HG02938 (cell line): ENCODE measurements at regions not wholly inside any gene's neighbourhood (a gene's known extent, or its start where the extent isn't known, plus 50 kb on each side); places are given as distances from the start of the nearest gene placed in this dataset.
"Not testable (repeated sequence)": the region's sequence is repeated elsewhere in the genome, so short reads cannot be mapped to it uniquely, and the experiment has no call there.

Source experiments
- ATAC-seq: cut with Tn5 transposase; IDR thresholded peaks from one replicate; pipeline ENCODE4 v1.9.1; 2021; ENCODE audit warnings: mild to moderate bottlenecking, moderate library complexity; ENCODE audit not compliant: unreplicated experiment

GRCh38 chr15:69928890-69929289 is 168.8 kb downstream of the TLE3 start:
- not testable (repeated sequence) for ATAC-seq

GRCh38 chr15:69929905-69930630 is 167.6 kb downstream of the TLE3 start:
- no peak for ATAC-seq

GRCh38 chr15:69930754-69931153 is 167.0 kb downstream of the TLE3 start:
- ATAC-seq: no peak

GRCh38 chr15:69931156-69931555 is 166.6 kb downstream of the TLE3 start:
- ATAC-seq: no peak

- no peak for ATAC-seq
These were observed 163.1 kb downstream of the TLE3 start for GRCh38 chr15:69934607-69935006.

GRCh38 chr15:69939513-69940440 is 157.9 kb downstream of the TLE3 start:
- no peak for ATAC-seq

GRCh38 chr15:69940441-69941300 is 157.0 kb downstream of the TLE3 start:
- no peak for ATAC-seq

- no peak for ATAC-seq
These were observed 156.5 kb downstream of the TLE3 start for GRCh38 chr15:69941301-69941605.

GRCh38 chr15:69941706-69942495 is 155.8 kb downstream of the TLE3 start:
- no peak for ATAC-seq

- ATAC-seq: no peak
These were observed 154.1 kb downstream of the TLE3 start for GRCh38 chr15:69943637-69944036.

- ATAC-seq: no peak
These were observed 152.0 kb downstream of the TLE3 start for GRCh38 chr15:69945729-69946128.

GRCh38 chr15:69946870-69947269 is 150.8 kb downstream of the TLE3 start:
- no peak for ATAC-seq

GRCh38 chr15:69947394-69947793 is 150.3 kb downstream of the TLE3 start:
- ATAC-seq: no peak

- ATAC-seq: no peak
These were observed 148.2 kb downstream of the TLE3 start for GRCh38 chr15:69949485-69949884.

GRCh38 chr15:69951256-69951897 is 146.3 kb downstream of the TLE3 start:
- ATAC-seq: no peak

- no peak for ATAC-seq
These were observed 145.7 kb downstream of the TLE3 start for GRCh38 chr15:69951898-69952555.

- no peak for ATAC-seq
These were observed 144.7 kb downstream of the TLE3 start for GRCh38 chr15:69953051-69953450.

GRCh38 chr15:69953816-69954215 is 143.9 kb downstream of the TLE3 start:
- ATAC-seq: no peak

GRCh38 chr15:69954666-69955065 is 143.1 kb downstream of the TLE3 start:
- no peak for ATAC-seq
